ENCODE measurements at regions not wholly inside any gene's neighbourhood (a gene's known extent, or its start where the extent isn't known, plus 50 kb on each side); places are given as distances from the start of the nearest gene placed in this dataset.

- DNase-seq (ENCODE audit: low spot score) = no peak
These were observed 147.8 kb upstream of the MAX start for GRCh38 chr14:65250162-65250495.

GRCh38 chr14:65251213-65251612 lies 148.9 kb upstream of the MAX start:
- DNase-seq (ENCODE audit: low spot score) = no peak

GRCh38 chr14:65252482-65253255 lies 150.4 kb upstream of the MAX start:
- no peak for DNase-seq (ENCODE audit: low spot score)

- DNase-seq (ENCODE audit: low spot score) = no peak
These were observed 152.8 kb upstream of the MAX start for GRCh38 chr14:65255029-65255545.

GRCh38 chr14:65255583-65256461 lies 153.5 kb upstream of the MAX start:
- DNase-seq (ENCODE audit: low spot score) = no peak

GRCh38 chr14:65256714-65257113 lies 154.4 kb upstream of the MAX start:
- DNase-seq (ENCODE audit: low spot score) = no peak

- no peak for DNase-seq (ENCODE audit: low spot score)
These were observed 155.1 kb upstream of the FUT8 start for GRCh38 chr14:65257425-65257824.

- DNase-seq (ENCODE audit: low spot score) = peak; percentile 80
These were observed 154.1 kb upstream of the FUT8 start for GRCh38 chr14:65258391-65258790.

- DNase-seq (ENCODE audit: low spot score) = no peak
These were observed 153.5 kb upstream of the FUT8 start for GRCh38 chr14:65259000-65259399.

GRCh38 chr14:65260786-65261185 lies 151.7 kb upstream of the FUT8 start:
- no peak for DNase-seq (ENCODE audit: low spot score)

GRCh38 chr14:65261425-65261920 lies 151.1 kb upstream of the FUT8 start:
- DNase-seq (ENCODE audit: low spot score) = no peak

GRCh38 chr14:65261946-65262345 lies 150.6 kb upstream of the FUT8 start:
- no peak for DNase-seq (ENCODE audit: low spot score)

GRCh38 chr14:65263177-65263788 lies 149.2 kb upstream of the FUT8 start:
- DNase-seq (ENCODE audit: low spot score) = no peak

- DNase-seq (ENCODE audit: low spot score) = no peak
These were observed 144.7 kb upstream of the FUT8 start for GRCh38 chr14:65267856-65268255.

GRCh38 chr14:65268594-65268993 lies 143.9 kb upstream of the FUT8 start:
- DNase-seq (ENCODE audit: low spot score) = no peak

GRCh38 chr14:65269732-65270131 lies 142.8 kb upstream of the FUT8 start:
- DNase-seq (ENCODE audit: low spot score) = no peak

- no peak for DNase-seq (ENCODE audit: low spot score)
These were observed 135.5 kb upstream of the FUT8 start for GRCh38 chr14:65277027-65277426.

- no peak for DNase-seq (ENCODE audit: low spot score)
These were observed 134.8 kb upstream of the FUT8 start for GRCh38 chr14:65277580-65278270.

GRCh38 chr14:65278589-65278988 lies 133.9 kb upstream of the FUT8 start:
- no peak for DNase-seq (ENCODE audit: low spot score)

GRCh38 chr14:65279510-65279909 lies 133.0 kb upstream of the FUT8 start:
- DNase-seq (ENCODE audit: low spot score) = no peak

- no peak for DNase-seq (ENCODE audit: low spot score)
These were observed 132.6 kb upstream of the FUT8 start for GRCh38 chr14:65279958-65280357.

GRCh38 chr14:65280653-65281052 lies 131.9 kb upstream of the FUT8 start:
- no peak for DNase-seq (ENCODE audit: low spot score)
